DND-41 (cell line): ENCODE measurements at regions not wholly inside any gene's neighbourhood (a gene's known extent, or its start where the extent isn't known, plus 50 kb on each side); places are given as distances from the start of the nearest gene placed in this dataset.

ENCODE experiments used
- CTCF ChIP-seq: IDR thresholded peaks from 2 replicates; pipeline ENCODE4 v1.5.1; 2012; ENCODE audit warnings: borderline replicate concordance, low read length, moderate library complexity, mild to moderate bottlenecking; ENCODE audit not compliant: poor library complexity, severe bottlenecking; ENCODE audit errors: extremely low read depth
- EZH2 ChIP-seq: IDR thresholded peaks from 3 replicates; pipeline ENCODE4 v1.6.1; 2012; ENCODE audit warnings: borderline replicate concordance, low read depth, mild to moderate bottlenecking, moderate library complexity, low read length, inconsistent platforms; ENCODE audit not compliant: severe bottlenecking

GRCh38 chr5:165290535-165290934, 1785.1 kb downstream of the MAT2B start:
- TF ChIP-seq CTCF (no peak), EZH2 (no peak)
